Activated naive CD8-positive, alpha-beta T cell treated with anti-CD3 and anti-CD28 coated beads, Interleukin-2, amount 50 U/mL, for 24 hours (primary cell): ENCODE measurements at regions not wholly inside any gene's neighbourhood (a gene's known extent, or its start where the extent isn't known, plus 50 kb on each side); places are given as distances from the start of the nearest gene placed in this dataset.
"Not testable (repeated sequence)": the region's sequence is repeated elsewhere in the genome, so short reads cannot be mapped to it uniquely, and the experiment has no call there.

Source experiments
- ATAC-seq: fragments of 150-1000 bp; cut with Tn5 transposase; one replicate; pipeline ENCODE4 v1.10.0; 2021
- DNase-seq: peaks from one replicate; pipeline ENCODE4 v3.0.0; 2021
- H3K27ac Mint-ChIP-seq: one replicate; pipeline ENCODE4 v1.8.0; 2021; ENCODE audit warnings: mild to moderate bottlenecking, mixed read lengths
- H3K27me3 Mint-ChIP-seq: one replicate; pipeline ENCODE4 v1.8.0; 2021; ENCODE audit warnings: mixed read lengths
- H3K36me3 Mint-ChIP-seq: one replicate; pipeline ENCODE4 v1.8.0; 2021; ENCODE audit warnings: low read depth, mixed read lengths
- H3K4me1 Mint-ChIP-seq: one replicate; pipeline ENCODE4 v1.8.0; 2021; ENCODE audit warnings: mixed read lengths
- H3K4me3 Mint-ChIP-seq: one replicate; pipeline ENCODE4 v1.8.0; 2021; ENCODE audit warnings: mild to moderate bottlenecking, moderate library complexity, mixed read lengths
- H3K9me3 Mint-ChIP-seq: one replicate; pipeline ENCODE4 v1.8.0; 2021; ENCODE audit warnings: mixed read lengths

DNA sequence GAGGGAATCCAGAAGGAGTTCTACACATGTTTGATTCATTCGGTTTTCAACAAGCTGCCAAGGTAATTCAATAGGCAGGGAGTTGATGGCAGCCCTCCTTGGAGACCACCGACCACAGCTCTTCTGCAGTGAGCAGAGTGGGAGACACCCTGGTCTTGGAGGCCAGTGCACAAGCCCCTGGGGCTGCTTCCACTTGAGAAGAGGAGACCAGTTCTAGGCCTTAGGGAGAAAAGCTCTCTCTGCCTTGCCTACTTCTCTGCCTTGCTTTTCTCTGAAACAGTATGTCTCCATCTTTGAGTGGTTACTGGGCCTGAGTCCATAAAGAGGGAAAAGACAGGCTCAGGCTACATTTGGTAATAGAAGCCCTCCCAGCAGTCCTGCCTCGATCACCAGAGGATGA lies 671.9 kb downstream of the UQCRFS1 start:
- H3K9me3 Mint-ChIP-seq: peaks cover 3% of the 10 kb centered on the region
- H3K4me3 Mint-ChIP-seq: no peak overlapping the region
- H3K36me3 Mint-ChIP-seq: no peaks in the 10 kb centered on the region
- H3K27ac Mint-ChIP-seq: no peak overlapping the region
- H3K4me1 Mint-ChIP-seq: no peaks in the 10 kb centered on the region
- ATAC-seq (no peak), DNase-seq (no peak)
- H3K27me3 Mint-ChIP-seq: no peaks in the 10 kb centered on the region

DNA sequence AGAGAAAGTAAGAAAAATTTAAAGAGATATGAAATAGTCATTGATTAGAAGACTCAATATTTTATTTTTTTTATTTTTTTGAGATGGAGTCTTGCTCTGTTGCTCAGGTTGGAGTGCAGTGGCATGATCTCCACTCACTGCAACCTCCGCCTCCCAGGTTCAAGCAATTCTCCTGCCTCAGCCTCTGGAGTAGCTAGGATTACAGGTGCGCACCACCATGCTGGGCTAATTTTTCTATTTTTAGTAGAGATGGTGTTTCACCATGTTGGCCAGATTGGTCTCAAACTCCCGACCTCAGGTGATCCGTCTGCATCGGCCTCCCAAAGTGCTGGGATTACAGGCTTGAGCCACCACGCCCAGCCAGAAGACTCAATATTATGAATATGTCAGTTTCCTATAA lies 672.6 kb downstream of the UQCRFS1 start:
- not testable (repeated sequence) for ATAC-seq, H3K4me1 Mint-ChIP-seq, H3K9me3 Mint-ChIP-seq, H3K27ac Mint-ChIP-seq, H3K27me3 Mint-ChIP-seq, DNase-seq, H3K36me3 Mint-ChIP-seq, H3K4me3 Mint-ChIP-seq

DNA sequence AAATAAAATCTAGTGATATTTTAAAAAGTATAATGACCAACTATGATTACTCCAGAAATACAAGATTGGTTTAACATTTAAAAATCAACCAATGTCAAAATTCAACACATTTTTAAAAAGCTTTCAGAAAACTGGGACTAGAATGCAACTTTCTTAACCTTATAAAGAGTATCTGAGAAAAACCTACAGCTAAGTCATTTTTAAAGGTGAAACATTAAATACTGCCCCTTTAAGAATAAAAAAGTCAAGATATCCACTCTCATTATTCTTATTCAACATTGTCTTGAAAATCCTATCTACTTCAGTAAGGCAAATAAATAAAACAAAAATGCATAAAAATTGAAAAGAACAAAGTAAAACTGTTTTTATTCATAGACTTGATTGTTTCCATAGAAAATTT lies 673.2 kb downstream of the UQCRFS1 start:
- no peak for DNase-seq
- Mint-ChIP-seq H3K9me3 (peaks cover 9% of the 10 kb centered on the region), H3K27ac (no peak overlapping the region), H3K4me1 (no peaks in the 10 kb centered on the region), H3K36me3 (no peaks in the 10 kb centered on the region), H3K27me3 (no peaks in the 10 kb centered on the region), H3K4me3 (no peak overlapping the region)
- no peak for ATAC-seq

DNA sequence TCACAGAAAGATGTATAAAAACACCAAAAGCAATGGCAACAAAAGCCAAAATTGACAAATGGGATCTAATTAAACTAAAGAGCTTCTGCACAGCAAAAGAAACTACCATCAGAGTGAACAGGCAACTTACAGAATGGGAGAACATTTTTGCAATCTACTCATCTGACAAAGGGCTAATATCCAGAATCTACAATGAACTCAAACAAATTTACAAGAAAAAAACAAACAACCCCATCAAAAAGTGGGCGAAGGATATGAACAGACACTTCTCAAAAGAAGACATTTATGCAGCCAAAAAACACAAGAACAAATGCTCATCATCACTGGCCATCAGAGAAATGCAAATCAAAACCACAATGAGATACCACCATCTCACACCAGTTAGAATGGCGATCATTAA lies 674.4 kb downstream of the UQCRFS1 start:
- not testable (repeated sequence) for H3K4me1 Mint-ChIP-seq, H3K27me3 Mint-ChIP-seq, H3K4me3 Mint-ChIP-seq, H3K27ac Mint-ChIP-seq, ATAC-seq, H3K36me3 Mint-ChIP-seq, H3K9me3 Mint-ChIP-seq, DNase-seq

DNA sequence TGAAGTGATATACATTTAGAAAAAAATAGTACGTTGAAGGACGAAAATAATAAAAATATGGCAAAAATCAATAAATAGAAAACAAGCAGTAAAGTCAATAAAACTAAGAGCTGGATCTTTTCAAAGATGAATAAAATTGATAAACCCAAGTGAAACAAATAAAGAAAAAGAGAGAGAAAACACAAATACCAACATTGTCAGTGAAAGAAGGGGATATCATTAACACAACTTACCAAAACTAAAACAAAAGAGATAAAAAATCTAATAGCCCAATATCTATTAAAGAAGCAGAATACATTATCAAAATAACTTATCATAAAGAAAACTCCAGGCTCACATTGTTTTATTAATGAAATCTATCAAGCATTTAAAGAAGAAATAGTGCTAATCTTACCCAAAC lies 675.1 kb downstream of the UQCRFS1 start:
- no peaks in the 10 kb centered on the region for H3K27me3 Mint-ChIP-seq
- H3K36me3 Mint-ChIP-seq: no peaks in the 10 kb centered on the region
- no peaks in the 10 kb centered on the region for H3K4me1 Mint-ChIP-seq
- no peak for DNase-seq
- H3K27ac Mint-ChIP-seq: no peak overlapping the region
- H3K9me3 Mint-ChIP-seq: peaks cover 10% of the 10 kb centered on the region
- H3K4me3 Mint-ChIP-seq: no peak overlapping the region
- no peak for ATAC-seq

DNA sequence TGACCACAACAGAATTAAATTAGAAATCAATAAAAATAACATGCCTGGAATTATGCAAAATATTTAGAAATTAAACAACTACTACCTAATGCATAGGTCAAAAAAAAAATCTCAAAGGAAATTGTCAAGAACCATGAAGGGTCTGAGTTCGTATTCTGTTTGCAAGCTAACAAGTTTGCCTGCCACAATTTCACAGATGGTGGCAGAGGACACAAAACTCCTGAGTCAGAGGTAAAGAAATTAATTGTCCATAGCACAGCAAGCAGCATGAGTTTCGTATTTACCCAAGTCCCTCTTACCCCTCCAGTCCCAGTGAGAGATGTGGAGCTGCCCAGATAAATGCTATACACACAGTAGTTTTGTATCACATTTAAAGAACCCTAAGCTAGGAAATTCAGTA lies 675.9 kb downstream of the UQCRFS1 start:
- H3K9me3 Mint-ChIP-seq: peaks cover 17% of the 10 kb centered on the region
- DNase-seq (no peak), ATAC-seq (no peak)
- no peaks in the 10 kb centered on the region for H3K27me3 Mint-ChIP-seq
- no peak overlapping the region for H3K27ac Mint-ChIP-seq
- no peaks in the 10 kb centered on the region for H3K36me3 Mint-ChIP-seq
- H3K4me1 Mint-ChIP-seq: no peaks in the 10 kb centered on the region
- H3K4me3 Mint-ChIP-seq: no peak overlapping the region

DNA sequence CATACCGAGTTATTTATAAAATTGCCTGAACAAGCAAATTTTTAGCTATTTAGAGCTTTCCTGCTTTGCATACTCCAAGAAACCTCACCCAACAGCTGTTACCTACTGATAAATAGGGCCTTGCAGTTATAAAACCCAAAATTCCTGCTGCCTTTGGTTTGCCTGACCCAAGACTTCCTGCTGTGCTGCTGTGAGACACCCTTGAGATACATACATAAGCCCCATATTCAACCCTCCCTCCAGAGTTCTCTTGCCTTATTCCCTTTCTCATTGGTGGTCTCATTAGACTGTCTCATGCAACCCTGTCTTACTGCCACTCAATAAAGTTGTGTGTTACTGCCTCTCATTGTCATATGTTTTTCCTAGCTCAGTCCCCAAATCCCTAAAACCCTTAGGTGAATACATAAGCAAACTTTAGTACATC lies 677.6 kb downstream of the UQCRFS1 start:
- H3K27me3 Mint-ChIP-seq: no peaks in the 10 kb centered on the region
- no peak for DNase-seq

DNA sequence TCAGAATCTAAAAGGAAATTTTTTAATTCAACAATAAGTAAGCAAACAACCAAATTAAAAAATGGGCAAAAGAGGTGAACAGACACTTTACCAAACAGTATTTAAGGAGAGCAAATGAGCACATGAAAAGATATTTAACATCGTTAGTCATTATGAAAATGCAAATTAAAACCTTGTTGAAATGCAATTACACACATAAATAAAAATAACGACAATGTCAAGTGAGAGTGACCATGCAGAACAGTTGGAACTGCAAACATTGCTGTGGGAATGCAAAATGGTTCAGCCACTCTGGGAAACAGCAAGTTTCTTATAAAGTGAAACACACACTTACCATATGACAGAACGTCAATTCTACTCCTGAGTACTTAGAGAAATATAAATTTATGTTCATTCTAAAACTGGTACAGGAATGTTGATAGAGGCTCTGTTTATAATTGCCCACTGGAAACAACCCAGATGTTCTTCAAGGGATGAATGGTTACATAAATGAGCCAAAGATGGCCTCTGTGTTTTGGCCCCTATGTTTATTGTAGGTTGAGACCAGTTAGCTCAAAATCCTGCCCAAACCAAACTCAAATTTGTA lies 678.1 kb downstream of the UQCRFS1 start:
- Mint-ChIP-seq H3K27me3 (no peaks in the 10 kb centered on the region), H3K4me1 (no peaks in the 10 kb centered on the region), H3K9me3 (peaks cover 17% of the 10 kb centered on the region), H3K4me3 (no peak overlapping the region), H3K36me3 (no peaks in the 10 kb centered on the region), H3K27ac (no peak overlapping the region)
- ATAC-seq (no peak), DNase-seq (no peak)

More for the DNA sequence above, 677.6 kb downstream of the UQCRFS1 start:
- peaks cover 17% of the 10 kb centered on the region for H3K9me3 Mint-ChIP-seq
- no peak for ATAC-seq
- H3K27ac Mint-ChIP-seq: no peak overlapping the region
- H3K4me3 Mint-ChIP-seq: no peak overlapping the region
- no peaks in the 10 kb centered on the region for H3K36me3 Mint-ChIP-seq
- H3K4me1 Mint-ChIP-seq: no peaks in the 10 kb centered on the region

DNA sequence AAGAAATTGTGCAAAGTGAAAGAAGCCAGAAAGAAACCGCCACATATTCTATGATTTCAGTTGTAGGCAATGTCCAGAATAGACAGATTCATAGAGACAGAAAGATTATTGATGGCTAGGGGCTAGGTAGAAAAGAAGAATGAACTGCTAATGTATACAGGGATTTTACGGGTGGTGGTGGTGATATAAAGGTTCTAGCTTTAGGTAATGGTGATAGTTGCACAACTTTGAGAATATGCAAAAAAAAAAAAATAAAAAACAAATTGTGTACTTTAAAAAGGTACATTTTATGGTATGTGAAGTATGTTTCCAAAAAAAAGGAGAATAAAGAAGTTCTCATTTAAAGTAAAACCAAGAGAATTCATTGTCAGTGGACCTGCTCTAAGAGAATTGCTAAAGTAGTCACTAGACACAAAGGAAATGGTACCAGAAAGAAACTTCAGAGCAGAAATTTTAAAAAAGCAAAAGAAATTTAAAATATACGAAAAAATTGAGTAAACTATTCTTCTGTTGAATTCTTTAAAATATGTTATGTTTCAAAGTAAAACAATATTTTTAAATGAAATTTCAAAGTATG lies 680.1 kb downstream of the UQCRFS1 start:
- Mint-ChIP-seq H3K27me3 (no peaks in the 10 kb centered on the region), H3K9me3 (peaks cover 17% of the 10 kb centered on the region), H3K36me3 (no peaks in the 10 kb centered on the region), H3K27ac (no peak overlapping the region), H3K4me1 (no peaks in the 10 kb centered on the region), H3K4me3 (no peak overlapping the region)
- ATAC-seq (no peak), DNase-seq (no peak)

DNA sequence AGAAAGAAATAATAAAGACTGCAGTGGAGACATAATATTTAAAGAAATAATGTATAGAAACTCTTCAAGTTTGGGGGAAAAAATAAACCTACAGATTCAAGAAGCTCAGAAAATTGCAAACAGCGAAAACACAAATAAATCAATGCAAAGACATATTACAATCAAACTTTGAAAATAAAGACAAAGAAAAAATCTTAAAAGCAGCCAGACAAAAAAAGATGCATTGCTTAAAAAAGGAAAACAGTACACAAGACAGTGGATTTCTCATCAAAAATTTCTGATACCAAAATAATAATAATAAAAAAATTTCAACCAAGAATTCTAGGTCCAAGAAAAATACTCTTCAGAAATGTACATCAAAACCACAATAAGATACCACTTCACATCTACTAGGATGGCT lies 681.0 kb downstream of the UQCRFS1 start:
- ATAC-seq: no peak
- Mint-ChIP-seq H3K27me3 (no peaks in the 10 kb centered on the region), H3K4me1 (no peaks in the 10 kb centered on the region)

DNA sequence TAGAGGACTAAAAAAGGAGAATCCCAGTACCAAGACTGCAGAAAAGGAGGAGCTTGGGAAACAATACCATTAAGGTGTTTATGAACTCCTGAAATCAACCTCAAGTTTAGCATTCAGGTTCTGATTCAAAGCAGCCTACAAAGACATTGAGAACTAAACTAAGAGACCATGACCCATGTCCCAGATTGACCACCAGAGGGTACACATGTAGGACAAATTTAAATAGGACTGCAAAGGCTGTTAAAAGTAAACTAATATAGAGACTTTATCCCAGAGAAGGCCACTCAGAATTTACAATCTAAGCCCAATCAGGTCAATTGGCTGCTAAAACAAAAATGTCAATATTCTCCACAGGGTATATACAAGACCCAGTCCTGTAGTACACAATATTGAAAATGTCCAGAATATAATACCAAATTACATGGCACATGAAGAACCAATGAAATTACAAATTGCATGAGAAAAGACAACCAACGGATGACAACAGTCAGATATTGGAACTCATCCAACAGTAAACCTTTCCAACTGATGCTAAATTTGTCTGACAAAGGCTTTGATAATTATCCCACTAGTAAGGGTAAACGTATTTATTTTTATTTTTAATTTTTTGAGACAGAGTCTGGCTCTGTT lies 682.4 kb downstream of the UQCRFS1 start:
- DNase-seq: no peak
- Mint-ChIP-seq H3K4me3 (no peak overlapping the region), H3K27me3 (no peaks in the 10 kb centered on the region), H3K36me3 (no peaks in the 10 kb centered on the region), H3K9me3 (peaks cover 12% of the 10 kb centered on the region), H3K4me1 (no peaks in the 10 kb centered on the region), H3K27ac (no peak overlapping the region)
- ATAC-seq: no peak

More for the DNA sequence above, 681.0 kb downstream of the UQCRFS1 start:
- Mint-ChIP-seq H3K27ac (no peak overlapping the region), H3K36me3 (no peaks in the 10 kb centered on the region), H3K9me3 (peaks cover 16% of the 10 kb centered on the region), H3K4me3 (no peak overlapping the region)
- DNase-seq: no peak

DNA sequence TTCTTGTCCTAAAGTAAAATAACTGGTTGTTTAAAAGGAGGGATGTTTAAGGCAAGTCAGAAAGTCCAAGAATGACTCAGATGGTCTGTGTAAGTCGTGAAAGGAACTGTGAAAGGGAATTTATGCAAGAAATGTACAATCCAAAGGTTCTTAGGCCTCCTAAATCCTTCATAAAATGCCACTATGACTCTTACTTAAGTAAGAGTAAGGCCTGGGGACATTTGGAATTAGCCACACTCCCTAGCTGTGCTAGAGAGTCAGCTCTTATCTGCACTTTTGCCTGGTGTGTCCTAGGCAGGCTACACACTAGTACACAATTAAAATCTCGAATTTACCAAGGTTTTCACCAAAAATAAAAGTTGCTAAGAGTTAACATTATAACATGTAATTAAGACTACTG lies 686.9 kb downstream of the UQCRFS1 start:
- H3K4me1 Mint-ChIP-seq: no peaks in the 10 kb centered on the region
- no peaks in the 10 kb centered on the region for H3K36me3 Mint-ChIP-seq
- DNase-seq (no peak), ATAC-seq (no peak)
- H3K4me3 Mint-ChIP-seq: no peak overlapping the region
- no peaks in the 10 kb centered on the region for H3K9me3 Mint-ChIP-seq
- no peaks in the 10 kb centered on the region for H3K27me3 Mint-ChIP-seq
- H3K27ac Mint-ChIP-seq: no peak overlapping the region

DNA sequence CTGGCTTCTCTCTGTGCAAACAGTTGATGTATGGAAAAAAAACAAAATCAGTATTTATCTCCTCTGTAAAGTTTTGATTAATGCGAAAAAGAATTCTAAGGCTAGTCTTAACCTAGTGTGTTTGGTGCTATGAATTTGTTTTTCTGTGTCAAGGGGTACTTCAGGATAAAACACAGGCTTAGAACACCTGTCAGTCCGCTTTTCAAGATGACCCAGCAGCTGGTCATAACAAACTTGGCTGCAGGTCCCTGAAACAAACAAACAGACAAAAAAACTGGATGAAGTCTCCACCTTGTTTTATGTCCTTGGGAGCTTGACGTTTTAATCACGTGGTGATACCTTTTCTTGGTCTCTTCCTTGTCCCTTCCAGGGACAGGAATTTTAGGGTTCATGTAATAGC lies 689.3 kb downstream of the UQCRFS1 start:
- ATAC-seq: no peak
- no peak overlapping the region for H3K4me3 Mint-ChIP-seq
- no peak for DNase-seq
- H3K9me3 Mint-ChIP-seq: no peaks in the 10 kb centered on the region
- H3K27ac Mint-ChIP-seq: no peak overlapping the region
- no peaks in the 10 kb centered on the region for H3K27me3 Mint-ChIP-seq
- no peaks in the 10 kb centered on the region for H3K36me3 Mint-ChIP-seq
- no peaks in the 10 kb centered on the region for H3K4me1 Mint-ChIP-seq

DNA sequence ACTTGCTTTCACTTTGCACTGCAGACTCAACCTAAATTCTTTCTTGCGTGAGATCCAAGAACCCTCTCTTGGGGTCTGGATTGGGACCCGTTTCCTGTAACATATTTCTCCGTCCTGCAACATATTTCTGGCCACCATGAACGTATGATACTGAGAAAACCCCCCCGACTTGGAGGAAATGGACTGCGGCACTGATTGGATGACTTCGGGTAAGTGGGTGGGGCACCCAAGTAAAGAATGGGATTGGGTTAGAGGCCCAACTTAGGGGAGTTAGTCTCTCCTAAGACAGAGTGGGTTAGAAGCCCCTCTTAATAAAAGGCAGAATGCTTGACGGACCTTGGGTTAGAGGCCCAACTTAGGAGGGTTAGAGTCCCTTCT lies 690.4 kb downstream of the UQCRFS1 start:
- Mint-ChIP-seq H3K27me3 (no peaks in the 10 kb centered on the region), H3K4me1 (no peaks in the 10 kb centered on the region), H3K36me3 (no peaks in the 10 kb centered on the region), H3K9me3 (no peaks in the 10 kb centered on the region), H3K27ac (no peak overlapping the region), H3K4me3 (no peak overlapping the region)
- ATAC-seq: no peak
- no peak for DNase-seq

DNA sequence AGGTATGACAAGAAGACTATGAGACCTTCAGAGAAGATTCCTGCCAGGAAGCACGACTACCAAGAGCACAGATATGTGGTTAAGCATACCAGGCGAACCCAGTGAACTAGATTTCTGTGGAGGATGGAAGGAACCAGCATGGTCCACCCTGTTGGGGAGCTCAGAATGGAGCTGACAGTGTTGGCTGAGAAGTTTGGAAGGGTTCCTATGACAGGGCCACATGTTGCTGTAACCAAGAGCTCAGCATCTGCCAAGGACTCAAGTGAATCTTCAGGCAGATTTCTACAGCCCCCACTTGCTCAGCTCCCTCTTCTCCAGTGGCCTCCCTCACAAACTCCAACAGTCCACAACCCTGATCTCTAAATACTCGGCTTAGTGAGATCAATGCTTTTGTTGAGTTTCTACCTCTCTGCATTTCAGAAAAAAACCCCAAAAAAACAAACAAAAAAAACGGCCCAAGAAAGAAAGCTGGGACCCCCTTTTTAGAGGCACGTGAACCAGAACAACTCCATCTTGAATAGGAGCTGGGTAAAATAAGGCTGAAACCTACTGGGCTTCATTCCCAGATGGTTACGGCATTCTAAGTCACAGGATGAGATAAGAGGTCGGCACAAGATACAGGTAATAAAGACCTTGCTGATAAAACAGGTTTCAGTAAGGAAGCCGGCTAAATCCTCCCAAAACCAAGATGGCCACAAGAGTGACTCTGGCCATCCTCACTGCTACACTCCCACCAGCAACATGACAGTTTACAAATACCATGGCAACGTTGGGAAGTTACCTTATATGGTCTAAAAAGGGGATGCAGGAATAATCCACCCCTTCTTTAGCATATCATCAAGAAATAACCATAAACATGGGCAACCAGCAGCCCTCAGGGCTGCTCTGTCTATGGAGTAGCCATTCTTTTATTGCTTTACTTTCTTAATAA lies 691.1 kb downstream of the UQCRFS1 start:
- Mint-ChIP-seq H3K36me3 (no peaks in the 10 kb centered on the region), H3K9me3 (no peaks in the 10 kb centered on the region), H3K27ac (no peak overlapping the region), H3K27me3 (no peaks in the 10 kb centered on the region), H3K4me1 (no peaks in the 10 kb centered on the region), H3K4me3 (no peak overlapping the region)
- no peak for DNase-seq
- no peak for ATAC-seq
